Panc1 (cell line): ENCODE measurements at regions not wholly inside any gene's neighbourhood (a gene's known extent, or its start where the extent isn't known, plus 50 kb on each side); places are given as distances from the start of the nearest gene placed in this dataset.

Source experiments
- ATAC-seq: fragments of 200-7000 bp; cut with Tn5 transposase; 2 replicates; pipeline ENCODE4 v1.9.1; 2020; ENCODE audit warnings: mild to moderate bottlenecking, moderate library complexity
- BruUV-seq: library from RNA; stranded (reverse); fragments of 400-500 nt; replicated peaks from 2 replicates; lab custom pipeline; 2021; lab: Mats Ljungman, UMichigan
- CTCF ChIA-PET: fragments of 300-600 bp; sonication (Branson Sonifier 250); formaldehyde crosslinking; loops from one replicate; lab custom pipeline; 2022; ENCODE audit warnings: antibody characterized with exemption; lab: Charles Lee
- POLR2A ChIA-PET: fragments of 300-600 bp; sonication (Branson Sonifier 250); formaldehyde crosslinking; loops from one replicate; lab custom pipeline; 2022; ENCODE audit warnings: antibody characterized with exemption; lab: Charles Lee
- DNase-seq: peaks from one replicate; pipeline ENCODE4 v3.0.0-alpha.2; 2010; ENCODE audit warnings: low read depth, low spot score
- H3K27ac ChIP-seq: 2 replicates; pipeline ENCODE4 v1.5.1; 2011; ENCODE audit warnings: mild to moderate bottlenecking, low read length, inconsistent platforms
- H3K27me3 ChIP-seq: fragments of 200-500 bp; sonication (Bioruptor generic); 2 replicates; pipeline ENCODE4 v1.6.0; 2014; ENCODE audit warnings: low read length, inconsistent platforms; ENCODE audit not compliant: control insufficient read depth, insufficient read depth
- H3K36me3 ChIP-seq: fragments of 200-500 bp; sonication (Bioruptor generic); 2 replicates; pipeline ENCODE4 v1.5.1; 2014; ENCODE audit warnings: inconsistent platforms, mild to moderate bottlenecking, low read length, moderate library complexity; ENCODE audit not compliant: control insufficient read depth, insufficient read depth
- H3K4me1 ChIP-seq: 2 replicates; pipeline ENCODE4 v1.5.1; 2011; ENCODE audit warnings: inconsistent platforms, mild to moderate bottlenecking, low read length, moderate library complexity; ENCODE audit not compliant: control insufficient read depth, insufficient read depth
- H3K4me3 ChIP-seq, 2 experiments: 2 replicates each; pipeline ENCODE4 v1.5.1; 2011 to 2012; ENCODE audit warnings: low read depth in 2 of 2, low read length in 2 of 2, mild to moderate bottlenecking in 2 of 2, inconsistent platforms in 1 of 2, moderate library complexity in 1 of 2
- H3K9me3 ChIP-seq: fragments of 200-500 bp; sonication (Bioruptor generic); 2 replicates; pipeline ENCODE4 v1.5.1; 2014; ENCODE audit warnings: low read depth, mild to moderate bottlenecking, inconsistent platforms, low read length, moderate library complexity; ENCODE audit not compliant: control insufficient read depth, insufficient read depth
- CTCF ChIP-seq: fragments of 450-650 bp; IDR thresholded peaks from 2 replicates; pipeline ENCODE4 v1.5.1; 2017; ENCODE audit warnings: mild to moderate bottlenecking
- POLR2AphosphoS5 ChIP-seq: IDR thresholded peaks from 2 replicates; pipeline ENCODE4 v1.6.1; 2012; ENCODE audit warnings: mild to moderate bottlenecking, low read depth, low read length, moderate library complexity
- REST ChIP-seq, 2 experiments: IDR thresholded peaks; 2 replicates each; pipeline ENCODE4 v1.6.1; 2011 to 2012; ENCODE audit warnings: low read depth in 2 of 2, control low read depth in 1 of 2, low read length in 1 of 2, mild to moderate bottlenecking in 1 of 2, moderate library complexity in 1 of 2; ENCODE audit not compliant: insufficient read depth in 1 of 2
- SIN3A ChIP-seq: IDR thresholded peaks from 2 replicates; pipeline ENCODE4 v1.6.1; 2012; ENCODE audit warnings: low read depth, mild to moderate bottlenecking, low read length, moderate library complexity, borderline replicate concordance; ENCODE audit not compliant: insufficient read depth
- TCF7L2 ChIP-seq: IDR thresholded peaks from 2 replicates; pipeline ENCODE4 v1.6.1; 2011; ENCODE audit warnings: mild to moderate bottlenecking, low read depth, low read length, inconsistent platforms
- in situ Hi-C: cut with HindIII; loops from 2 replicates; pipeline ENCODE4 v1.10.0; 2016; ENCODE audit warnings: low sequenced_read_pairs, low pct_unique_long_range_greater_than_20kb
- intact Hi-C: fragments of 100-400 bp; cut with micrococcal nuclease; formaldehyde crosslinking; loops from one replicate; pipeline ENCODE4 v1.10.0; 2022; ENCODE audit not compliant: unreplicated experiment

- intact Hi-C loops (no loop called here), in situ Hi-C loops (no loop called here)
- Histone ChIP-seq H3K27ac (no peak overlapping the region), H3K36me3 (no peaks in the 10 kb centered on the region), H3K4me1 (no peaks in the 10 kb centered on the region), H3K4me3 (no peak overlapping the region), H3K27me3 (no peaks in the 10 kb centered on the region; the same call in 1 of the 2 replicates), H3K9me3 (no peaks in the 10 kb centered on the region)
- ChIA-PET POLR2A (no interaction called here), CTCF (no interaction called here)
- TF ChIP-seq SIN3A (no peak), REST (IDR thresholded peaks at IDR 0.05; ENCODE audit: insufficient read depth in 1 of 2, low read depth in 2 of 2, low read length in 1 of 2) (no peak), TCF7L2 (no peak), POLR2AphosphoS5 (no peak)
- ATAC-seq: no peak
- no TSS peak for BruUV-seq
- no peak for DNase-seq
Measured at GRCh38 chr9:107144475-107144874, 138.6 kb upstream of the RAD23B start.

GRCh38 chr9:107147134-107147533 is 135.9 kb upstream of the RAD23B start:
- intact Hi-C loops (no loop called here), in situ Hi-C loops (no loop called here)
- Histone ChIP-seq H3K4me1 (no peaks in the 10 kb centered on the region), H3K9me3 (no peaks in the 10 kb centered on the region), H3K27ac (no peak overlapping the region), H3K27me3 (no peaks in the 10 kb centered on the region), H3K4me3 (no peak overlapping the region), H3K36me3 (no peaks in the 10 kb centered on the region)
- ATAC-seq: no peak
- ChIA-PET CTCF (no interaction called here), POLR2A (no interaction called here)
- no TSS peak for BruUV-seq
- no peak for DNase-seq
- TF ChIP-seq REST (IDR thresholded peaks at IDR 0.05; ENCODE audit: insufficient read depth in 1 of 2, low read depth in 2 of 2, low read length in 1 of 2): no peak
- no peak for TF ChIP-seq CTCF
- TF ChIP-seq SIN3A: no peak
- TF ChIP-seq TCF7L2: no peak
- TF ChIP-seq POLR2AphosphoS5: no peak
